ENCODE measurements at regions not wholly inside any gene's neighbourhood (a gene's known extent, or its start where the extent isn't known, plus 50 kb on each side); places are given as distances from the start of the nearest gene placed in this dataset.

DNA sequence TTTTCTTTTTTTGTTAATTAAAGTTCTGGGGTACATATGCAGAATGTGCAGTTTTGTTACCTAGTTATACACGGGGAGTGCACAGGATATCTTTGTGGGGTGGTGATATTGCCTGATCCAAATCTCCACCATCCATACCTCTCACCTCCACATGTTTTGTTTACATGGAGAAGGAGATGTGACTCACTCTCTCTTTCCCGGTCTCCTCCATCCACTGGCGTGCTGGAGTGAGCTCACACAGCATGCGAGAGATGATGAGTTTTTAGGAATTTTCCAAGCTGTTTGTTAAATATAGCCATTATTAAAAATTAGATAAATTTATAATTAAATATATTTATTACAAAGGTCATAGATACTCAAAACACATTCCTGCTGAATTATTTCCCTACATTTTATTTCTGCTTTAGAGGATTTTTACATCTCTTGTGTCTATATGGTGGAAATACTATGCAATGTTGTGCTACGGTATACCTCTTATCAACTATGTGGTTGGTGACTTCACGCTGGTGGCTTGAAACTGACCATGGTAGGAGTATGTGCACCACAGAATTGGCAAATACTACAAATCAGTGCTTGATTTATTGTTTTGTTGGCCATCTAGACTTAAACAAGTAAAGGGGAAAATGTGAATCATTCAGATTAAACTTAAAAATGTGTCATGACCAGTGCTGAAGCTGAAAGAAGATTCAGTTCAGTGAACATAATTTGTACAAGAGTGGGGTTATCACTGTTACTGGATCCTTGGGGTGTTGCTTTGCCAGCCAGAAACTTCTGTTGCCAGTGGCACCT lies 107.9 kb upstream of the FAM180A start:
- TF ChIP-seq, protein P1, sequence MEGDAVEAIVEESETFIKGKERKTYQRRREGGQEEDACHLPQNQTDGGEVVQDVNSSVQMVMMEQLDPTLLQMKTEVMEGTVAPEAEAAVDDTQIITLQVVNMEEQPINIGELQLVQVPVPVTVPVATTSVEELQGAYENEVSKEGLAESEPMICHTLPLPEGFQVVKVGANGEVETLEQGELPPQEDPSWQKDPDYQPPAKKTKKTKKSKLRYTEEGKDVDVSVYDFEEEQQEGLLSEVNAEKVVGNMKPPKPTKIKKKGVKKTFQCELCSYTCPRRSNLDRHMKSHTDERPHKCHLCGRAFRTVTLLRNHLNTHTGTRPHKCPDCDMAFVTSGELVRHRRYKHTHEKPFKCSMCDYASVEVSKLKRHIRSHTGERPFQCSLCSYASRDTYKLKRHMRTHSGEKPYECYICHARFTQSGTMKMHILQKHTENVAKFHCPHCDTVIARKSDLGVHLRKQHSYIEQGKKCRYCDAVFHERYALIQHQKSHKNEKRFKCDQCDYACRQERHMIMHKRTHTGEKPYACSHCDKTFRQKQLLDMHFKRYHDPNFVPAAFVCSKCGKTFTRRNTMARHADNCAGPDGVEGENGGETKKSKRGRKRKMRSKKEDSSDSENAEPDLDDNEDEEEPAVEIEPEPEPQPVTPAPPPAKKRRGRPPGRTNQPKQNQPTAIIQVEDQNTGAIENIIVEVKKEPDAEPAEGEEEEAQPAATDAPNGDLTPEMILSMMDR (conservative IDR thresholded peaks at IDR 0.05) = no peak
- no peak overlapping the region for H3K4me3 ChIP-seq (ENCODE audit: low read length)
- no peak for DNase-seq
- no peaks in the 10 kb centered on the region for H3K27me3 ChIP-seq (ENCODE audit: control insufficient read depth, insufficient read depth, low read length, poor library complexity, severe bottlenecking)
- Mint-ChIP-seq H3K4me3 (no peak overlapping the region), H3K4me1 (no peaks in the 10 kb centered on the region), H3K9me3 (peaks cover 23% of the 10 kb centered on the region), H3K27me3 (ENCODE audit: insufficient read depth) (peaks cover 3% of the 10 kb centered on the region), H3K36me3 (ENCODE audit: low read depth) (peaks cover 2% of the 10 kb centered on the region), H3K27ac (no peak overlapping the region)
- no peaks in the 10 kb centered on the region for H3K36me3 ChIP-seq (ENCODE audit: control insufficient read depth, insufficient read depth, low read length)
- WGBS, 2 experiments (ENCODE audit: insufficient coverage in 1 of 2, insufficient read length in 1 of 2) = 93 to 100% methylated on average over 2 to 3 of the region's 6 CpGs
- H3K4me1 ChIP-seq (ENCODE audit: control insufficient read depth, insufficient read depth, low read length) = no peaks in the 10 kb centered on the region
- H3K9me3 ChIP-seq (ENCODE audit: control insufficient read depth, low read length) = peaks cover 22% of the 10 kb centered on the region
- no peak overlapping the region for H3K9ac ChIP-seq (ENCODE audit: extremely low read depth, low read length, poor library complexity, severe bottlenecking)
- no peak overlapping the region for H3K27ac ChIP-seq (ENCODE audit: low read depth, low read length)

DNA sequence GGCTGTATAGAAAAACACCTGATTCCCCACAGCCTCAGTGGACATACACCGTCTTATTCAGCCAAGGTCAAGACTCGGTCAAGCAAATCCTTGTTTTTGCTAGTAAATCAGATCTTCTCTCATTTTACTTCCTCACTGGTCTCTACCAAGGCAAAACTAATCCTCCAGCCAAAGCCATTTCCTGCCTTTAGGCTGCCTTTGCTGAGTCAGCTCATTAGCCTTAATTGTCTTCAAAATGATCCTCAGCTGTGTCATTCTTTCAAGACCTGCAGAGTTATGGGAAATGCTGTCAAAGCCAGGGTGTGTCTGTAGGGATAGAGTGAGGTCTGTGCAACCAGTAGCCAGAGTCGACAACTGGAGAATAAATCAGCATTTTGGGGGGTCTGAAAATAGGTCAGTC lies 107.2 kb upstream of the FAM180A start:
- no peak overlapping the region for H3K27ac ChIP-seq (ENCODE audit: low read depth, low read length)
- WGBS, 2 experiments (ENCODE audit: insufficient coverage in 1 of 2, insufficient read length in 1 of 2) = 71 to 75% methylated on average over 1 to 3 of the region's 3 CpGs
- no peaks in the 10 kb centered on the region for H3K27me3 ChIP-seq (ENCODE audit: control insufficient read depth, insufficient read depth, low read length, poor library complexity, severe bottlenecking)
- Mint-ChIP-seq H3K9me3 (peaks cover 17% of the 10 kb centered on the region), H3K4me3 (no peak overlapping the region), H3K4me1 (no peaks in the 10 kb centered on the region), H3K27ac (no peak overlapping the region), H3K27me3 (ENCODE audit: insufficient read depth) (peaks cover 3% of the 10 kb centered on the region), H3K36me3 (ENCODE audit: low read depth) (peaks cover 2% of the 10 kb centered on the region)
- no peak overlapping the region for H3K9ac ChIP-seq (ENCODE audit: extremely low read depth, low read length, poor library complexity, severe bottlenecking)
- peaks cover 15% of the 10 kb centered on the region for H3K9me3 ChIP-seq (ENCODE audit: control insufficient read depth, low read length)
- H3K4me3 ChIP-seq (ENCODE audit: low read length) = no peak overlapping the region
- TF ChIP-seq, protein P1 (conservative IDR thresholded peaks at IDR 0.05) = no peak
- H3K36me3 ChIP-seq (ENCODE audit: control insufficient read depth, insufficient read depth, low read length) = no peaks in the 10 kb centered on the region
- DNase-seq = no peak
- H3K4me1 ChIP-seq (ENCODE audit: control insufficient read depth, insufficient read depth, low read length) = no peaks in the 10 kb centered on the region

DNA sequence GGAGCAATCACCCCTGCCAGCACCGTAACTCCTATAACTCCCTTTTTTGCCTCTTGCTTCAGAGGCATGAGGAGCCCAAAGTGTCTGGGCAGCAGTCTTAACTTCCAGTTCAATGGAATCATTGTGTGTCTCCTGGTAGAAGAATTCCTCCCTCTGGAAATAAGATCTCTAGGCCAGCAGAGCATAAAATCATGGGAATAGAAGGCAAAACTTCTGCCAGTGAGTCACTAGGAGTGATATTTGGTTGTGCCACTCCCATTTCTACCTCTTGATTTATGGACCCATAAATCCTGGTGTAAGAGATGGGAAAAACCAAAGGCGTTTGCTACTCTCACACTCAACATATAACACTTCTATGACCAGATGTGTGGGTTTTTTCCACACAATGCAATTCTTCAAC lies 104.9 kb upstream of the FAM180A start:
- Histone ChIP-seq H3K27ac (ENCODE audit: low read depth, low read length) (no peak overlapping the region), H3K27me3 (ENCODE audit: control insufficient read depth, insufficient read depth, low read length, poor library complexity, severe bottlenecking) (no peaks in the 10 kb centered on the region), H3K4me1 (ENCODE audit: control insufficient read depth, insufficient read depth, low read length) (no peaks in the 10 kb centered on the region), H3K9ac (ENCODE audit: extremely low read depth, low read length, poor library complexity, severe bottlenecking) (no peak overlapping the region), H3K9me3 (ENCODE audit: control insufficient read depth, low read length) (peaks cover 9% of the 10 kb centered on the region), H3K36me3 (ENCODE audit: control insufficient read depth, insufficient read depth, low read length) (no peaks in the 10 kb centered on the region), H3K4me3 (ENCODE audit: low read length) (no peak overlapping the region)
- TF ChIP-seq, protein P1 (conservative IDR thresholded peaks at IDR 0.05) = no peak
- Mint-ChIP-seq H3K4me3 (no peak overlapping the region), H3K4me1 (no peaks in the 10 kb centered on the region), H3K36me3 (ENCODE audit: low read depth) (no peaks in the 10 kb centered on the region), H3K27ac (no peak overlapping the region), H3K9me3 (peaks cover 9% of the 10 kb centered on the region), H3K27me3 (ENCODE audit: insufficient read depth) (peaks cover 2% of the 10 kb centered on the region)
- DNase-seq = no peak
- WGBS, 2 experiments (ENCODE audit: insufficient coverage in 1 of 2, insufficient read length in 1 of 2) = 85% methylated on average over 2 of the region's 2 CpGs; no CpG with 5 or more reads in 1 of the 2 experiments
